ENCODE measurements at regions not wholly inside any gene's neighbourhood (a gene's known extent, or its start where the extent isn't known, plus 50 kb on each side); places are given as distances from the start of the nearest gene placed in this dataset.

DNA sequence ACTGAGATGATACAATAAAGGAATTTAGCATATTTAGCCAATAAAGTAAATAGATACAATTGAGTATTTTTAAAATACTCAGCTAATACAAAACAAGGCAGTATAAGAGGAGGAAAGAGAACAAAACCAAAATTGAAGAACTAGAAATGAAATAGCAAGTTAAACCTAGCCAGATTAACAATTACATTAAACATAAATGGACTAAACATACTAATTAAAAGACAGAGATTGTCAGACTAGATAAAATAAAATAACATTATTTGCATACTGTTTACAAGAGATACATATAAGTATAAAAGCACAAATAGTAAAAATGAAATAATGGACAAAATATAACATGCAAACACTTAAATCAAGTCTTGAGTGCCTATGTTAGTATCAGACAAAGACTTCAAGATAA lies 517.7 kb upstream of the PHF14 start:
- Histone ChIP-seq H3K79me1 (ENCODE audit: low read depth in 1 of 2, low read length in 2 of 2) (no peaks in the 10 kb centered on the region), H2BK5ac (ENCODE audit: low read depth, low read length, poor library complexity, severe bottlenecking) (no peak overlapping the region), H2BK20ac (ENCODE audit: low read depth, low read length) (no peak overlapping the region), H4K5ac (ENCODE audit: low read depth, low read length) (no peak overlapping the region), H3K27ac (ENCODE audit: insufficient read depth, low read length) (no peak overlapping the region), H3K14ac (replicated peaks; ENCODE audit: low read depth, low read length) (no peak overlapping the region), H3K4me2 (ENCODE audit: low read depth, low read length) (no peak overlapping the region), H3K23ac (ENCODE audit: low read depth, low read length) (no peak overlapping the region), H3K4ac (ENCODE audit: low read depth, low read length) (no peak overlapping the region), H2AFZ (replicated peaks; ENCODE audit: low read length, poor library complexity) (no peak overlapping the region), H3K9ac (ENCODE audit: low read depth, low read length) (no peak overlapping the region), H3K4me3 (ENCODE audit: insufficient read depth, low read depth, low read length) (no peak overlapping the region), H3K27me3 (ENCODE audit: control insufficient read depth, insufficient read depth, low read length) (no peaks in the 10 kb centered on the region), H3K36me3 (ENCODE audit: control insufficient read depth, insufficient read depth, low read length) (no peaks in the 10 kb centered on the region), H2BK120ac (ENCODE audit: low read depth, low read length) (no peak overlapping the region), H2AK5ac (ENCODE audit: low read depth, low read length) (no peak overlapping the region), H3K9me3 (ENCODE audit: control insufficient read depth, insufficient read depth, low read length) (peaks cover 4% of the 10 kb centered on the region; the same call in 1 of the 2 replicates), H3K9me1 (ENCODE audit: insufficient read depth, low read length) (no peaks in the 10 kb centered on the region), H4K91ac (ENCODE audit: insufficient read depth, low read depth, low read length) (no peak overlapping the region), H3K4me1 (ENCODE audit: control insufficient read depth, insufficient read depth, low read length) (no peaks in the 10 kb centered on the region), H3K18ac (ENCODE audit: low read depth, low read length) (no peak overlapping the region), H3K56ac (ENCODE audit: extremely low read depth, insufficient read depth, low read length) (no peak overlapping the region), H4K8ac (ENCODE audit: low read depth in 2 of 2, low read length in 2 of 2) (no peak overlapping the region), H4K20me1 (ENCODE audit: insufficient read depth, low read length) (no peaks in the 10 kb centered on the region), H2BK15ac (ENCODE audit: low read depth, low read length) (no peak overlapping the region), H2AK9ac (replicated peaks; ENCODE audit: low read depth, low read length, poor library complexity) (no peak overlapping the region)
- in situ Hi-C loops (cut with MboI; ENCODE audit: low sequenced_read_pairs) = no loop called here
- intact Hi-C loops (cut with micrococcal nuclease) = no loop called here
- CTCF ChIA-PET = no interaction called here
- dilution Hi-C loops (cut with HindIII; ENCODE audit: low sequenced_read_pairs, unreplicated experiment) = no loop called here
- no peak for ATAC-seq (ENCODE audit: low read depth)
- TF ChIP-seq POLR2A (IDR thresholded peaks at IDR 0.05; ENCODE audit: low read depth, low read length) = no peak
- TF ChIP-seq NFE2L2 (IDR thresholded peaks at IDR 0.05; ENCODE audit: low read depth, low read length) = no peak
- no peak for TF ChIP-seq BHLHE40 (IDR thresholded peaks at IDR 0.05; ENCODE audit: low read depth, low read length)
- TF ChIP-seq CHD1 (IDR thresholded peaks at IDR 0.05; ENCODE audit: low read depth, low read length) = no peak
- TF ChIP-seq MAFK (IDR thresholded peaks at IDR 0.05; ENCODE audit: low read depth, low read length) = no peak
- TF ChIP-seq RFX5 (IDR thresholded peaks at IDR 0.05; ENCODE audit: low read depth, low read length) = no peak
- TF ChIP-seq, protein P1, sequence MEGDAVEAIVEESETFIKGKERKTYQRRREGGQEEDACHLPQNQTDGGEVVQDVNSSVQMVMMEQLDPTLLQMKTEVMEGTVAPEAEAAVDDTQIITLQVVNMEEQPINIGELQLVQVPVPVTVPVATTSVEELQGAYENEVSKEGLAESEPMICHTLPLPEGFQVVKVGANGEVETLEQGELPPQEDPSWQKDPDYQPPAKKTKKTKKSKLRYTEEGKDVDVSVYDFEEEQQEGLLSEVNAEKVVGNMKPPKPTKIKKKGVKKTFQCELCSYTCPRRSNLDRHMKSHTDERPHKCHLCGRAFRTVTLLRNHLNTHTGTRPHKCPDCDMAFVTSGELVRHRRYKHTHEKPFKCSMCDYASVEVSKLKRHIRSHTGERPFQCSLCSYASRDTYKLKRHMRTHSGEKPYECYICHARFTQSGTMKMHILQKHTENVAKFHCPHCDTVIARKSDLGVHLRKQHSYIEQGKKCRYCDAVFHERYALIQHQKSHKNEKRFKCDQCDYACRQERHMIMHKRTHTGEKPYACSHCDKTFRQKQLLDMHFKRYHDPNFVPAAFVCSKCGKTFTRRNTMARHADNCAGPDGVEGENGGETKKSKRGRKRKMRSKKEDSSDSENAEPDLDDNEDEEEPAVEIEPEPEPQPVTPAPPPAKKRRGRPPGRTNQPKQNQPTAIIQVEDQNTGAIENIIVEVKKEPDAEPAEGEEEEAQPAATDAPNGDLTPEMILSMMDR (conservative IDR thresholded peaks at IDR 0.05; ENCODE audit: low read depth, low read length) = no peak
- BruUV-seq (replicated peaks) = no TSS peak
- POLR2A ChIA-PET (ENCODE audit: unreplicated experiment) = no interaction called here
- no peak for DNase-seq

Data from IMR-90 (cell line).